Glomerular visceral epithelial cell (primary cell): ENCODE measurements at regions not wholly inside any gene's neighbourhood (a gene's known extent, or its start where the extent isn't known, plus 50 kb on each side); places are given as distances from the start of the nearest gene placed in this dataset.

Experiments used
- DNase-seq: peaks from one replicate; pipeline ENCODE4 v3.0.0-alpha.2; 2016; ENCODE audit errors: extremely low spot score

- DNase-seq = no peak
These were observed 59.3 kb upstream of the PACRGL start for GRCh38 chr4:20640989-20641388.

GRCh38 chr4:20641976-20642375 lies 58.3 kb upstream of the PACRGL start:
- no peak for DNase-seq

- no peak for DNase-seq
These were observed 56.6 kb upstream of the PACRGL start for GRCh38 chr4:20643631-20644030.

GRCh38 chr4:20645236-20645635 lies 55.0 kb upstream of the PACRGL start:
- DNase-seq = no peak

GRCh38 chr4:20646287-20646686 lies 54.0 kb upstream of the PACRGL start:
- DNase-seq = no peak
